NCI-H1105 (cell line): ENCODE measurements at regions not wholly inside any gene's neighbourhood (a gene's known extent, or its start where the extent isn't known, plus 50 kb on each side); places are given as distances from the start of the nearest gene placed in this dataset.

ENCODE experiments used
- DNase-seq: peaks from one replicate; lab custom pipeline; 2025; lab: John Stamatoyannopoulos, UW

DNA sequence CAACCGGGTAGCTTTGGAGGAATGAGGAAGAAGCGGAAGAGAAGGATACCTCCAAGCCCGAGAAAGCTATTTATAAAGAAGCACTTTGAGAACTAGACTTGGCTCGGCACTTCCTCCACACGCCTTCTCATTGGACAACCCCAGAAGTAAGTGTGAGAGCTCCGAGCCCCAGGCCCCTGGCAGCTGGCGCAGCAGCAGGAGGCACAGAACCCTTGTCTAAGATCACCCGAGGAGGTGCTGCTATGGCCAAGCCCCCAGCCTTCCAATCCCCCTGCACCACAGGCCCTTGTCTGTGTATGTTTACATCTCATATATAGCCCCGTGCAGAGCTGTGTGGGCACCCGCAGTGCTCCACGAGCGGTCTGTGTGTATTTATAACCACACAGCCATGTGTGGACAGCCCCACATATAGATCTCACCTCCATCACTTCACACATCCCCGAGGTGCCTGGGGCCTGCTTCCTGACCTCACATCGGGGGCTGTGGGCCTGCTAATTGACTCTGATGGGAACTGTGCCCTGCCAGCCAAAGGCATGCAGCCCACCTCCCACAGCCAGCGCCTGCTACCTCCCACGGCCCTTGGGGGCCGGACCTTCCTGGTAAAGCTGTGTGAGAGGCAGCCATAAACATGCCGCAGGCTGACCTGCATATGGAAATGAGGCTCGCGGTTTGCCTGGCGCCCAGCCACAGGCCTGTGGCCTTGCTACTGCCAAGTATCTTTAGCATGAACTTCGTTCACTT, 96.1 kb downstream of the C17orf67 start:
- DNase-seq, result no peak

DNA sequence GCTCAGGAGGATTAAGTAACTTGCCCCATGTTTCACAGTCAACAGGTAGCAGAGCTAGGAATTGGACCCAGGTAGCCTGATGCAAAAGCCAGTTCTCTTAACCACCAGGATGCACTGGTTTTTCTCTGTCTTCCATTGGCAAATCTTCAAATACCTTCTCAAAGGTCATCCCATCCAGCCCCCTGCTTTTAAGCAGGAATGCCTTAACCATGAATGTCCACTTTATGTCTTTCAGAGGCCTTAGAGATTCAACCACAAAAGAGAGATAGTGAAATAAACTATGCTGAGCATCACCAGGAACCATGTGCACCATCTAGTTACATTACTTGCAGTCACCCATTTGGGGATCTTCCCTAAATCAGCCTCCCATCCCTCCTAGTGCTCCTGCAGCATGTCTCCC, 94.3 kb downstream of the C17orf67 start:
- DNase-seq, result no peak

DNA sequence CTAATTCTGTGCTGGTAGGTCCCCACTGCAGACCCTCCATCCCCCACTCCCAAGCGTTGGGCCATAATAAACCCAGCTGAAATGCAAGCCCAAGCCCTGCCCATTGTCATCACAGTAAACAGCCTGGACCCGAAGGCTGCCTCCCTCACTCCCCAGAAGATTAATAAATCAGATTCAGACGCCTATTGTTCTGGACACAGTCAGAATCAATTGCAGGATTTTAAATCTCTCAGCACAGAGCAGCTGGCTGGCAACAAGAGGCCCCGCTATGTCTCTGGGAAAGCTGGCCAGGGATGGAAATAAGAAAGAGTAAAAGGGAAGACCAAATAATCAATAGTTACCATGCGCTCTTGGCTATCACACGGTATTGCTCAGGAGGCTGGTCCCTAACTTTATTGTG, 93.9 kb downstream of the C17orf67 start:
- DNase-seq, result no peak

- DNase-seq, result no peak
Observed at GRCh38 chr17:56740481-56740880, 93.2 kb downstream of the C17orf67 start.
